ENCODE measurements at regions not wholly inside any gene's neighbourhood (a gene's known extent, or its start where the extent isn't known, plus 50 kb on each side); places are given as distances from the start of the nearest gene placed in this dataset.

GRCh38 chr6:1127129-1127528, 184.8 kb upstream of the FOXQ1 start (continued):
- TF ChIP-seq ZBTB40 (IDR thresholded peaks at IDR 0.05; ENCODE audit: borderline replicate concordance): no peak
- TF ChIP-seq FOXK2 (IDR thresholded peaks at IDR 0.05): no peak
- no peak for TF ChIP-seq ETV6 (conservative IDR thresholded peaks at IDR 0.05 in 1 of 2, IDR thresholded peaks at IDR 0.05 in 1 of 2; ENCODE audit: borderline replicate concordance in 1 of 2, low read depth in 1 of 2)
- no peak for TF ChIP-seq TBL1XR1 (IDR thresholded peaks at IDR 0.05; ENCODE audit: low read depth, low read length)
- TF ChIP-seq PML (IDR thresholded peaks at IDR 0.05; ENCODE audit: low read length): no peak
- TF ChIP-seq POLR2A (IDR thresholded peaks at IDR 0.05; ENCODE audit: low read depth, low read length): no peak

- ChIA-PET CTCF (no interaction called here), RAD21 (ENCODE audit: unreplicated experiment) (no interaction called here), POLR2A (no interaction called here), SMC1A (ENCODE audit: uncharacterized antibody, unreplicated experiment) (no interaction called here)
- H3K9ac ChIP-seq (ENCODE audit: control insufficient read depth, insufficient read depth, low read length): no peak overlapping the region
- H3K36me3 ChIP-seq (ENCODE audit: control insufficient read depth in 2 of 2, insufficient read depth in 2 of 2, low read length in 1 of 2): no peaks in the 10 kb centered on the region
- DNase-seq (ENCODE audit: low read depth, low spot score) (no peak), FAIRE-seq (no peak), ATAC-seq (no peak)
- in situ Hi-C loops (cut with MboI) (no loop called here), intact Hi-C loops (cut with micrococcal nuclease; ENCODE audit: unreplicated experiment) (no loop called here)
- H2AFZ ChIP-seq (ENCODE audit: control insufficient read depth, low read depth, low read length): no peak overlapping the region
- no peak overlapping the region for H3K27ac ChIP-seq (ENCODE audit: control insufficient read depth, insufficient read depth)
- BruUV-seq (replicated peaks): no TSS peak
- H3K9me3 ChIP-seq (replicated peaks; ENCODE audit: control insufficient read depth, insufficient read depth, low read length): no peaks in the 10 kb centered on the region; the same call in 2 of the 3 replicates
- H3K4me3 ChIP-seq: no peak overlapping the region
- no peaks in the 10 kb centered on the region for H3K27me3 ChIP-seq (replicated peaks in 1 of 2; ENCODE audit: control insufficient read depth in 2 of 2, insufficient read depth in 2 of 2, low read length in 1 of 2)
- H3K4me1 ChIP-seq (ENCODE audit: control insufficient read depth, insufficient read depth, low read length): no peaks in the 10 kb centered on the region
- H3K79me2 ChIP-seq (ENCODE audit: control insufficient read depth, insufficient read depth, low read length): no peaks in the 10 kb centered on the region
- 44% methylated on average over 7 of the region's 7 CpGs for WGBS (ENCODE audit: insufficient coverage, insufficient replicate concordance, low lambda C conversion rate, missing lambda C conversion rate)
- no peak overlapping the region for H3K4me2 ChIP-seq (ENCODE audit: control insufficient read depth, insufficient read depth)
- H4K20me1 ChIP-seq (ENCODE audit: control insufficient read depth, insufficient read depth): no peaks in the 10 kb centered on the region
- TF ChIP-seq HSF1 (IDR thresholded peaks at IDR 0.05; ENCODE audit: low read depth, low read length): no peak
- TF ChIP-seq PRDM15 (CRISPR knock-in tag; IDR thresholded peaks at IDR 0.05): no peak
- no peak for TF ChIP-seq SP1 (IDR thresholded peaks at IDR 0.05; ENCODE audit: low read depth, low read length)
- TF ChIP-seq ZBTB11 (CRISPR knock-in tag; IDR thresholded peaks at IDR 0.05): no peak
- no peak for TF ChIP-seq NFIC (IDR thresholded peaks at IDR 0.05; ENCODE audit: low read depth, low read length)
Observed at GRCh38 chr6:1126036-1126435, 185.9 kb upstream of the FOXQ1 start.

Measured in GM12878 (cell line).